GM19239 (cell line): ENCODE measurements at regions not wholly inside any gene's neighbourhood (a gene's known extent, or its start where the extent isn't known, plus 50 kb on each side); places are given as distances from the start of the nearest gene placed in this dataset.
"Not testable (repeated sequence)": the region's sequence is repeated elsewhere in the genome, so short reads cannot be mapped to it uniquely, and the experiment has no call there.

Experiments used
- DNase-seq: peaks from one replicate; pipeline ENCODE4 v3.0.0; 2011; ENCODE audit warnings: low spot score; ENCODE audit not compliant: insufficient read length
- FAIRE-seq: peaks from 2 replicates; lab custom pipeline; 2011; peaks lifted over from hg19 to GRCh38; lab: Jason Lieb, UNC

GRCh38 chr12:105522166-105522825 lies 191.8 kb downstream of the C12orf75 start:
- no peak for FAIRE-seq
- DNase-seq = no peak

DNA sequence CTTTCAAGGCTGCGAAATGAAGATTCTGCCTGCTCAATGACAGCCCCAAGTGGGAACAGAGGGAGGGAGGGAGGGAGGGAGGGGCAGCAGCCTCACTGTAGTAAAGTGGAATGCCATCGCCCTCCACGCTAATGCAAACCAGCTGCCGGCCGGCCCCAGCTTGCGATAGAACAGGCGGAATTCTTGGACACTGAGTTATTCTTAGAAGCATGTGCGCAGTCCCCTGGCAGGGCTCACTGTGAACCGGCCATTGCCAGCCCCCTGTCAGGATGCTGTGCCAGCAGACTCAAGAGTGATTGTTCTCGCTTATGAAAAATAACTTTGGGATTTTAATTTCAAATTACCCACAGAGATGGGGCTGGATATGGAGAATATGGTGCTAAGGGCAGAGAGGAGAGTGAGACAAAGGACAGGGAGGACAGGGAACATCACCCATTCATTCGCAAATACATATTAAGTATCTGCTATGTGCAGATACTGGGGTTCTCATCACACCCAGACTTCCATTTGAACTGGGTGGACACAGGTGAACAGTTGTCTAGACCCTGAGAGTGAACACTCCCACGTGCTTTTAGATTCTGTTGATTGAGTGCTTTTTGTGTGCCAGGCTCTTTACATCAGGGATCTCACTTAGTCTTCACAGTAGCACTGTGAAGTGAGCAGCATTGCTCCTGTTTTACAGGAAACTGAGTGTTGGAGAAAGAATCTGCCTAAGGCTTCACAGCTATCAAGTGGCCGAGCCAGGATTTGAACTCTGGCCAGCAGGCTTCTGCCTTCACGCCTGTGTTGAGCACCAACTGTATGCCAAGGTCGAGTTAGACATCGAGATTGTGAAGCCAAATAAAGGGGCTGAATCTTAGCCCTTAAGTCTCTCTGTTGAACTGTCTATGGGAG lies 192.9 kb downstream of the C12orf75 start:
- FAIRE-seq (no peak), DNase-seq (no peak)

DNA sequence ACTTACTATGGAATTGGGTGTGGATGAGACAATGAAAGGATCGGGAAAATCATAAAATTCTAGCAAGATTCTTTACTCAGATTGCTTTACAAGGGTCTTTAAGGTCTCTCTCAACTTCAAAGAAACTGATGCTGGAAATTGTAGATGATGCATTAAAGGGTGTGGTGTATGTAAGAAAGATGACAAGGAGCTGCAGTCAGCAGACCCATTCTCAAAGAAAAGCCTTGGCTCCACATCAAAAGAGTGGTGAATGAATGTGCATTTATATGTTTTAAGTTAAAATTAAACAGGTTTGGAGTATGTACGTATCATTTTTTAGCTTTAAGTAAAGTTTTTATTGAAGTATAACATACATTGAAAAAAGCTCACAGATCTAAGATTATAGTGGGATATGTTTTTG lies 194.5 kb downstream of the C12orf75 start:
- no peak for DNase-seq
- FAIRE-seq = no peak

DNA sequence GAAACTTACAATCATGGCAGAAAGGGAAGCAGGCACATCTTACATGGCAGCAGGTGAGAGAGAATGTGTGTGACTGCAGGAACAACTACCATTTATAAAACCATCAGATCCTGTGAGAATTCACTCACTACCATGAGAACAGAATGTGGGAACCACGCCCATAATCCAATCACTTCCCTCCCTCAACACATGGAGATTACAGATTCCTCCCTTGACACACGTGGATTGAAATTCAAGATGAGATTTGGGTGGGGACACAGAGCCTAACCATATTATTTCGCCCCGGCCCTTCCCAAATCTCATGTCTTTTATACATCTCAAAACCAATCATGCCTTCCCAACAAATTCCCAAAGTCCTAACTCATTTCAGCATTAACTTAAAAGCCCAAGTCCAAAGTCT lies 203.6 kb downstream of the C12orf75 start:
- no peak for DNase-seq
- no peak for FAIRE-seq

GRCh38 chr12:105535033-105535432 lies 204.5 kb downstream of the C12orf75 start:
- not testable (repeated sequence) for FAIRE-seq

DNA sequence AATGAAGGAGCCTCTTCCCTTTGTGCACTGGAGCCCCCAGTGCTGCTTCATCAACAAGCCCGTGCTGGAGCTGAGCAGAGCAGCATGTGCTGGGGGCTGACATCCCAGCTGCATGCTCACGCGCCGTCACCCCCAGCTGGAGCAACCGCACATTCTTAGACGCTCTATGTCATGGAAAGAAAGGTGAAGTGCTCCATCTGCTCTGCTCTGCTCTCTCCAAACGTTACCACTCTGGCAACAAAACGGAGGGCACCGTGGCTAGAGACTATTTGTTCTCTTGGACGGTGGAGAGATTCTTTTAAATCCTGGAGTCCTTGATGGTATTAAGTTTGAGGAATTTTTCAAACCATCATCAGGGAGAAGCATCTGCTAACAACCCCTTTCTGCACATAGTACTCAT lies 208.4 kb downstream of the C12orf75 start:
- no peak for FAIRE-seq
- DNase-seq = no peak

More at GRCh38 chr12:105535033-105535432, 204.5 kb downstream of the C12orf75 start:
- DNase-seq = not testable (repeated sequence)

GRCh38 chr12:105539735-105540134 lies 209.2 kb downstream of the C12orf75 start:
- DNase-seq = no peak
- FAIRE-seq = no peak

DNA sequence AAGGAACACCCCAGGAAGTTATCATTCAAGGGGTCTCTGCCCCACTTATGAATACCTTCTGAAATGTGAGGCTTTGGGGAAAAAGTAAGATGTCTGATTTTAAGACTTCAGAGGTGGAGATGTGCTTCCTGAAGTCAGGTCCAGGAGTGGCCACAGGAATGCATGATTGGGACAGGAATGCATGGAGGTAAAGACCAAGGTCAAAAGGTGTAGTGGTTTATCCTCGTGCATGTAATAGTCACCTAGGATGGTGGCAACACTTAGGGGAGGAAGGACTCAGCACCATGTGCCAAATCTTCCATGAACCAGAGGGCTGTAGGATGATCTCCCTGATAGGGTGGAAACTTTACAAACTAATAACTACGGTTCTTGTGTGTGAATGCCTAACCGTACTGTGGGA lies 217.3 kb downstream of the C12orf75 start:
- DNase-seq (no peak), FAIRE-seq (no peak)

- DNase-seq = no peak
- no peak for FAIRE-seq
Measured at GRCh38 chr12:105548626-105549025, 218.1 kb downstream of the C12orf75 start.

DNA sequence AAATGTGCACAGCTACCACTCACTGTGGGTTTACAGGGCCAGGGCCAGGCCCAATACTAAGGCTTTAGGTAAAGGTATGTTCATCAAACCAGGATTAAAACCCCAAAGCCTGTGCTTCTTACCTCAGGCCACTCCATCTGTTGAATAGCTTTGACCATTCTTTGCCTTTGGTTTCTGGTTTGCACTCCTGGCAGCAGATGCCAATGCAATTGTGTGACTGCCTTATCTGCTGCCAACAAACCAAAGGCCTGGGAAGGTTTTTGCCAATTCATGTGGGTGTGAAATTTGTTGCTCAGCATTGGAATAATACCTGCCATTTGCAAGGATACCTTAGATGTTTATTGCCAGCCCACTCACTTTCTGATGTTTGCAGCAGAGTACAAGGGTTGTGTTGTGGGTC lies 221.6 kb downstream of the C12orf75 start:
- FAIRE-seq (no peak), DNase-seq (no peak)

GRCh38 chr12:105554223-105554678 lies 223.8 kb downstream of the C12orf75 start:
- FAIRE-seq = no peak

GRCh38 chr12:105554856-105555255 lies 224.4 kb downstream of the C12orf75 start:
- DNase-seq (no peak), FAIRE-seq (no peak)

More at GRCh38 chr12:105554223-105554678, 223.8 kb downstream of the C12orf75 start:
- DNase-seq = no peak

DNA sequence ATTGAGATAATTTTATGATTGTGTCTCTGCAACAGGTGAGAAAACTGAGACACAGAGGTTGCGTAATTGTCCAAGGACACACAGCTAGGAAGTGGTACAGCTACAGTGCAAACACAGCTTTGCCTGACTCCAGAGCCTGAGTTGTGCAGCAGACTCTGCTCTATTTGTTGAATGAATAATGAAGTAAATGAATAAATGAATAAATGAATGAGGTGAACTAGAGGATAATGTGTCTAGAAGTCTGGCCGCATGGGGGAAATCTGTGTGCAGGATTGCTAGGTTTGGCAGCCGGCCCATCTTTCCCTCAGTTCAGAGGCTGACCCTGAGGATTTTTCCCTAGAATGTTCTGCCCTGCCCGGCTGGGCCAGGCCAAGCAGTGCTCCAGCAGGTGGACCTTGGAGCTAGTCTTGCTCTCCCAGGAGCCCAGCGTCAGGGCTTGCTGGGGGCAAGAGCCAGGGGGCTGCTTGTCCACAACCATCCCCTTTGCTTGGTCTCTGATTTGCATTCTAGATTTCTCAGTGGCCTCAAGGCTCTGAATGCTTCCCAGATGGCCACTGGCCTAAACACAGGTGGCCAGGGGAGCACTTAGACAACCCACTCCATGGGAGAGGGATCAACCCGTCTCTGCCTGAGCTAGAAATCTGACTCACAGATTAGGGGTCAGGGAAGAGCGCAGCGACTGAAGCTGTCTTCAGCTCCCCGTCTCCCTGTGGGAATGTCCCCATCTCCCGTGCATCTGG lies 225.2 kb downstream of the C12orf75 start:
- DNase-seq = no peak
- no peak for FAIRE-seq

- DNase-seq = no peak
- no peak for FAIRE-seq
Measured at GRCh38 chr12:105559310-105559709, 228.8 kb downstream of the C12orf75 start.

GRCh38 chr12:105561546-105562198 lies 231.2 kb downstream of the C12orf75 start:
- FAIRE-seq (no peak), DNase-seq (no peak)

- FAIRE-seq (no peak), DNase-seq (no peak)
Measured at GRCh38 chr12:105562199-105562971, 231.9 kb downstream of the C12orf75 start.

DNA sequence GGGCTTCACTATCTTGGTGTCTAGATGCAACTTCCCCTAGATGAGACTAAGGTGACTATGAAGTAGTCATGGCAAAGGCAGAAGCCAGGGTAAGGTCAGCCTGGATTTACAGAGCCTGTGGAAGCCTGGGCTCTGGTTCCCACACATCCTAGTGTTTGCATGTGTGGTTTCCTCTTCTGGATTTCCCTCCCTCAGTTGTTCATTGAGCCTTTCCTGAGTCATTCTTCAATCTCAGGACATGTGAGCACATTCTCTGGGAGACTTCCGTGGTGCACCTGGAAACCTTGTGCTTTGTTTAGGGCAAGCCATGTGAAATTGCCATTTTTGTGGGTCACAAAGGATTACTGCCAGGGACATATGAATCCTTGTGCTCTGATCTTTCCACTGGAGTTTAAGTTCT lies 236.6 kb downstream of the C12orf75 start:
- no peak for DNase-seq
- no peak for FAIRE-seq

- FAIRE-seq (no peak), DNase-seq (no peak)
Measured at GRCh38 chr12:105569886-105570285, 239.4 kb downstream of the C12orf75 start.

DNA sequence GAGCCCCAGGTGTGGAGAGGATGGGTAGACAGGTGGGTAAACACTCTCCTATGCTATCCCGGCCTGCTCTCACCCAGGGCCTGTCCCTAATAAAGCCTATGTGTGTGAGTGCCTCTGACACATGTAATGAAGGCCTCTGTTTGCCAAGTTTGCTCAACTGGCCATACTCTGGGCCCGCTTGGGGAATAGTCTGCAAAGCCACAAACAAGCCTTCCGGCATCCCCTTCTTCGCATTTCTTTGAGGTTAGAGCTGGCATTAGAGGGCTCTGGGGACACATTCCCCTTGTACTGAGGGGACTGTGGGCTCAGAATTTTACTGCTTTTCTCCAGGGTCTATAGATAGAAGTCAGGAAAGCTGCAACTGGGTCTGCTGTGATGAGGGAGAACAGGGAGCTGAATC lies 240.5 kb downstream of the C12orf75 start:
- DNase-seq = no peak

More for the DNA sequence above, 240.5 kb downstream of the C12orf75 start:
- no peak for FAIRE-seq
